Activated CD8-positive, alpha-beta memory T cell treated with anti-CD3 and anti-CD28 coated beads for 24 hours (primary cell): ENCODE measurements at regions not wholly inside any gene's neighbourhood (a gene's known extent, or its start where the extent isn't known, plus 50 kb on each side); places are given as distances from the start of the nearest gene placed in this dataset.
"Not testable (repeated sequence)": the region's sequence is repeated elsewhere in the genome, so short reads cannot be mapped to it uniquely, and the experiment has no call there.

ENCODE experiments used
- DNase-seq: peaks from one replicate; pipeline ENCODE4 v3.0.0-alpha.2; 2020

DNA sequence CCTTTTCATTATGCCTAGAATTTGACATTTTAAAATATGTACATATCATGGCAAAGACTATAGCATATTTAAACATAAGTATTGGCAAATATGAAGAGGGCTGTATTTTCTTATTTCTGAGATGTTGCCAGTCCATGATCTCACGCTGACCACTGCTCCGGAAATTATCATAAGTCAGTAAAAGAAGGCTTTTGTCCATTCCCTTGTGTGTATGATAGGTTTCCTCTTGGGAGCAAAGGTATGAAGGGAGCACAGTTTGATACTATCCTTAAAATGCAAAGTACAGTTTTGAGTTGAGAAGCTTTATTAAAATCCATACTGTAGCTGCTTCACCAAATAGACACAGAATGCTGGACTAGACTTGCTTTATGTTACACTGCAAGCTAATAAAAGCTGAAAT is 52.6 kb upstream of the AGA start:
- no peak for DNase-seq

DNA sequence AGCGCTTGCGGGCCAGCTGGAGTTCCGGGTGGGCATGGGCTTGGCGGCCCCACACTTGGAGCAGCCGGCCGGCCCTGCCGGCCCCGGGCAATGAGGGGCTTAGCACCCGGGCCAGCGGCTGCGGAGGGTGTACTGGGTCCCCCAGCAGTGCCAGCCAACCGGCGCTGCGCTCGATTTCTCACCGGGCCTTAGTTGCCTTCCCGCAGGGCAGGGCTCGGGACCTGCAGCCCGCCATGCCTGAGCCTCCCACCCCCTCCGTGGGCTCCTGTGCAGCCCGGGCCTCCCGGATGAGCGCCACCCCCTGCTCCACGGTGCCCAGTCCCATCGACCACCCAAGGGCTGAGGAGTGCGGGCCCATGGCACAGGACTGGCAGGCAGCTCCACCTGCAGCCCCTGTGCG is 53.4 kb upstream of the AGA start:
- DNase-seq, result not testable (repeated sequence)

DNA sequence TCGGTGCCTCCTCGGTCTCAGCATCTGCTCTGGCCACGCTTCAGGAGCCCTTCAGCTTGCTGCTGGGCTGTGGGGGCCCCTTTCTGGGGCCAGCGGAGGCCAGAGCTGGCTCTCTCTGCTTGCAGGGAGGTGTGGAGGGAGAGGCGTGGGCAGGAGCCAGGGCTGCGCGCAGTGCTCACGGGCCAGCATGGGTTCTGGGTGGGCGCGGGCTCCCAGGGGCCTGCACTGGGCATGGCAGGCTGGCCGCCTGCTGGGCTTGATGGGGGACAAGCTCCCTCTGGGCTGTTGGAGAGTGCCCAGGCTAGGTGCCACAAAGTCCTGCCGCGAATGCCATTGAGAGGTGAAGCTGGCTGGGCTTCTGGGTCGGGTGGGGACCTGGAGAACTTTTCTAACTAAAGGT is 57.3 kb upstream of the AGA start:
- no peak for DNase-seq

DNA sequence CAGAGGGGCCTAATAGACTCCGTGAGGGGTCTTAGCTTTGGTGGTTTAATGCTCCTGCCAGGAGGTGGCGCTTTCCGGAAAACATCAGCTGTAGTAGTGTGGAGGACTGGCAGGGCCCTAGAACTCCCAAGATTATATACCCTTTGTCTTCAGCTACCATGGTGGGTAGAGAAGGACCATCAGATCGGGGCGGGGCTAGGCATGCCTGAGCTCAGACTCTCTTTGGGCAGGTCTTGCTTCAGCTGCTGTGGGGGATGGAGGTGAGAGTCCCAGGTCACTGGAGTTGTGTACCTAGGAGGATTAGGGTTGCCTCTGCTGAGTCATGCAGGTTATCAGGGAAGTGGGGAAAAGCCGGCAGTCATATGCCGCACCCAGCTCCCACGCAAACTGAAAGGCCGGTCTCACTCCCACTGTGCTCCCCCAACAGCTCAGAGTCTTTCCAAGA is 63.0 kb upstream of the AGA start:
- no peak for DNase-seq

DNA sequence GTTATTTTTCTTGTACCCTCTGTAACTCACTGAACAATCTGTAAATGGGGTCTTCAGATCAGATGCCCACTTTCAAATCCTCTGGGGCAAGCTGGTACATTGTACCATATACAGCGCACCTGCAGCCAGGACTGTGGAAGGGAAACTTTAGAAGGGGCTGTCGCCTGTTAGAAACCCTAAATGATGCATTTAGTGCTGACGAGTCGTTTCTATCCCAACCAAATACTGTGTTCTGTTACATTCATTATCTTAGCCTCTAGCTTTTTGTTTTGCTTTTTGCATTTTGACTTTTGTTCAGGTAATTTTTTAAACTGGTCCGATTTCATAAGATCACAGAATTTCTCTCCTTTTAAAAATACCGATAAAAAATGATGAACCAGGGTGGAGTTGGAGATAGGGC is 66.4 kb upstream of the AGA start:
- DNase-seq, result no peak

DNA sequence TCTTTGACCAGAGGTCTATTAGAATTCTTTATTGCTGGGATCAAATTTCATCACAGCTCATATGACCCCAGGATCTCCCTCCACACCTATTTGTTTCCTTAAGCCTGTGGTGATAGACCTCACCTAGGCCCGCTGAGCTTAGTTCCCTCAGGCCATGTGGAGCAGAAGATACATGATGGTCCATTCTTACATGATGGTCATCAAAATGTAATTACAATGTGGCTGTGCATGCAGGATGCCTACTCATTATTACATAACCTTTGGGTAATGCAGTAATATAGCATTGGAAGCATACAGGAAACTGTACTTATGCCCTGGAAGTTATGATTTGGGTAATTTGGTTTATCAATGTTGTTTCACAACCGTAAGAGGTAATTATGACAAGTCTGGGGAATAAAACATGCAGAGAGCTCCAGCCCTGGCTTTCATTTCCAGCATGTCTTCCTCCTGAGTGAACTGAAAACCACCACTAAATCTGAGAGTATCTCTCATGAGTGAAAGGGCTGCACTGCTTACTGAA is 67.0 kb upstream of the AGA start:
- no peak for DNase-seq

DNA sequence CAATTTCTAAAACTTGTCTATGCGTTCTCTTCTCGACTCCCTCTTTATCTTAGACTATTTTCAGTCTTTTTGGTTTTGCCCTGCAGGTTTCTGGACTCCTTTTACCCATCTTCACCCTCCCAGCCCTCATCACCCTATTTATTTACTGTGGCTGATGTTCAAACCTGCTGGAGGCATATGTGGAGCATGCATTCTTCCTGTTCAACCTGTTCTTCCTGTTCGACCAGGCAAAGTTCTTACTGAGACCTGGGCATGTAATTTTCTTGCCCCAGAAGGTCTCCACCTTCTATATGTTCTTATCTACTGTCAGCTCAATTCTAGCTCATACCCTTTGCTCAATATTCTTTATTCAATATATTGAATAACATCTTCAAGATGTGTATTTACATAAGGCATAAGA is 69.4 kb upstream of the AGA start:
- no peak for DNase-seq

DNA sequence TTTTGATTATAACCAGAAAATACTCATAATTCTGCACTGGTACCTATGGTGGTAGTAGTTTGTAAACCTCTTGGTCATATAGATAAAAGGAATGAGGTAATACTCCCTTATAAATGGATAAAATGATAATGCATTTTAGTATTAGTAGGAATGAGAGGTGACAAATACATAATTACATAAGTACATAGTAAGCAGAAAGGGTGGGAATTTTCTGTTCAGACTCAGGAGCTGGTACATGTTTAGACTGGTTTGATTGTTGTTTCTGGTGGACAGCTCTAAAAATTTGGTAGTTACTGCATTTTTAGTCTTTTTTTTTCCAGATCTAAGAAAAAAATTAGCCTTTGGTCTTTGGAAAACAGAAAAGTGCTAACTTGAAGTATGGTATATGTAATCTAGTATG is 70.4 kb upstream of the AGA start:
- no peak for DNase-seq

DNA sequence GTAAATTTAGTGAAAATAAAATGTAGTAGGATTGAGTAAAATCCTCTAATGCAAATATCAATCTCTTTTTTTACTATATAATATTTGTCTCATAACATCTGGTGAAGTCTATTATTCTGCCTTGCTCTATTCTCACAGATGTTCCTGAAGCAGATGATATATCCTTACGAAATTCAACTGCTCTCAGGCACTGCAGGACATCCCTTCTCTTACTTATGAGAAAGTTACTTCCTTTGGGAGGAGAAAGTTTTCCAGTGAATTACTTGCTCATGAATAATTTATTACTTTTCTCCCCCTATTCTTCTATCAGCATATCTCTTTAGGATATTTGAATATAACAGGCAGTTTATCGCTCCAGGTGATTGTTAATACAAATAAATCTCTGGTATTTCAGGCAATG is 75.6 kb upstream of the AGA start:
- DNase-seq, result no peak

DNA sequence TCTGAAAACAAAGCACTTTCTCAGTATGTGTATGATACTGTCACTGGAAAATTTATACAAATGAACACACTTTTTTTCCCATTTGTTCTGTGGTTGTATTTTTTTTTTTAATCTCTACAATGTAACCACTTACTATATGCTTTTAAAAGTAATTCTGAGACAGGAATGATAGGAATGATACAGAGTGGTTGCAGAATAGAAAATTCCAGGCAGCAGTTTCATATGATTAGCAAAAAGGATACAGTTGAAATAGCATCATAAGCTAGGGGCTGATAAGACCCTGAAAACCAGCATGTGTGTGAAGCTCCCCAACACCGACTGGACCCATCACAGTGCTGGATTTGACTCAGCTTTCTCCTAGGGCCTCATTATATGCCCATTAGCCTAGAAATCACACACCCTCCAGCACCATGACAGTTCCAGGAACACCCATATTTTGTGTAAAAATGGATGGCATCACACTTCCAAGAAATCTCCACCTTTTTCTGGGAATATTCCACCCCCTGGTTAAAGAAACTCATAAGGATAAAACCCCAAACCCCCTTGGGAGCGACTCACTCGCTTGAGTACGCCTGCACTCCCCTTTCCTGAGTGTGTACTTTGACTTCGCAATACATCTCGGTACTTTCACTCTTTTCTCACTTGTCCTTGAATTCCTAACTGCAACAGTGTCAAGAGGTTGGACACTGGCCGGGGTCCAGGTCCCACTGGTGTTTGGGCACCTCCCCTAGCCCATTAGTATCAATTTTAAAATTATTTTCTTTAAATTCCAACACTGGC is 77.4 kb upstream of the AGA start:
- no peak for DNase-seq

DNA sequence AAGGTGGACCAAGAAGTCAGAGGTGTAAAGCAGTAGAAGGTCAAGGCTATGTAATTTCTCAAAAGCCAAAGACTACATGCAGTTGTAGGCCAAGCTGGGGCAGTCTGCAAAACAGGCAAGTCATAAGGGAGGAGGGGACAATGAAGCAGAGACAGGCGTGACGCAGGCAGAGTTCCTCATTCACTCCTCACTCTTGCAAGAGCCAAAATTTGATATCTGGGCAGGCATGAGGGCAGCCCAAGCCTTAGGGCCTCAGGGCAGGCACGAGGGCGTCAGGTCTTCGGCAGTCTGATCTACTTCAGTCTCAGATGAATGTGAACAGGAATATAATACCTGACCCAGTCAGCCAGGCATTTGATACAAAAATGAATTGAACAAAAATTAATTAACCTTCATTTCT is 86.4 kb upstream of the AGA start:
- DNase-seq, result no peak

DNA sequence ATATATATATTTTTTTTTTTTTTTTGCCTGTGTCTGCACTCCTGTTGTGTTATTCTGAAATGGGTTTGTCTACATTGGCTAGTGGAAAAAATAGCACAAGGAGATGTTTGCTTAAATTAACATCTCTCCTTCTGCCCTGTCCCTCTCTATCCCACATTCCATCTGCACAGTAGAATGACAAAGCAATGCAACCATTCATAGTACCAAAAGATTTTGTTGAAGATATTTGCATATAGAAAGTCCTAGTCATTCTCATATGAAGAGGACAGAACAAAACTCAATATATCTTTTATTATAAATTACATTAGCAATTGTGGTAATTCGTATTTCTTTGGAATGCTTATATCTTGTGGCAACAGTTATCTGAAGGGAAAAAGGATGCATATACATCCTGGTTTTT is 88.3 kb upstream of the AGA start:
- DNase-seq, result no peak

DNA sequence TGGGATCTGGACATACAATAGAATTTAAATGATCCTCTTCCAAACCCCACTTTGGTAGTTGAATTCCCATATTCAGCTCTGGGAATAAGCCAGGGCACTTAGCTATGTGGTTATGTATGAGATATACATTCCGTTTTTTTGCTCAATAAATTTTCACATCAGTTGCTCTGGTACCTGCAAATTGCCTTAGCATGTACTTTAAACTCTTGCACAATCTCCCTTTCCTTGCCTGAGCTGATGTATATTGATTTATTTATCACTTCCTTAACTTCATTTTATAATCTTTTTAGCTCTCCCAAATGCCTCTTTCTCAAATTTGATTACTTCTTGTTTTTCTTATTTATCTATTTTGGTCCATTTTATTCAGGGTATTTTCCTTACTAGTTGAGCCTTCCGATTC is 90.1 kb upstream of the AGA start:
- DNase-seq, result no peak

DNA sequence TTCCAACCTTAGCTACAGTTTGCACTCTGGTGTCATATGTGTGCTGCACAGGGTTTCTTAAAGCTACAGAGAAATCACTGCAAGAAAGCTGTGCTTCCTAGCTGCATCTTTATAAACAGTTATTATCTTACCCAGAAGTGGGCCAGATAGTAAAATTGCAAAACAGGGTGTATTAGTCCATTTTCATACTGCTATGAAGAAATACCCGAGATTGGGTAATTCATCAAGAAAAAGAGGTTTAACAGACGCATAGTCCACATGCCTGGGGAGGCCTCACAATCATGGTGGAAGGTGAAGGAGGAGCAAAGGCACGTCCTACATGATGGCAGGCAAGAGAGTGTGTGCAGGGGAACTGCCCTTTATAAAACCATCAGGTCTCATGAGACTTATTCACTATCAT is 92.6 kb upstream of the AGA start:
- DNase-seq, result not testable (repeated sequence)

DNA sequence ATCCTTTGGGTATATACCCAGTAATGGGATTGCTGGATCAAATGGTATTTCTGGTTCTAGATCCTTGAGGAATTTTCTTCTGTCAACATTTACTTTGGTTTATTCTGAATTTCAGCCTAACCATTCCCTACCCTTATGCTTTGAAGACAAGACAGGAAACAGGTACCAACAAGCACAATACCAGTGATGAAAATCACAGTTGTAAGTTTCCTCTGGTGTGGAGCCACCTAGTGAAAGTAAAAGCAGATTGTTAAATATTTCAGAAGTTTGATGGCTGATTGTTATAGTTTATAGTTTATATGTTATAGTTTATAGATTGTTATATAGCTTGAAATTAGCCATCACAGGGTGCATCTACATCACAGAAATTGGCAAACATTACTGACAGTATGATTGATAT is 104.5 kb upstream of the AGA start:
- no peak for DNase-seq

DNA sequence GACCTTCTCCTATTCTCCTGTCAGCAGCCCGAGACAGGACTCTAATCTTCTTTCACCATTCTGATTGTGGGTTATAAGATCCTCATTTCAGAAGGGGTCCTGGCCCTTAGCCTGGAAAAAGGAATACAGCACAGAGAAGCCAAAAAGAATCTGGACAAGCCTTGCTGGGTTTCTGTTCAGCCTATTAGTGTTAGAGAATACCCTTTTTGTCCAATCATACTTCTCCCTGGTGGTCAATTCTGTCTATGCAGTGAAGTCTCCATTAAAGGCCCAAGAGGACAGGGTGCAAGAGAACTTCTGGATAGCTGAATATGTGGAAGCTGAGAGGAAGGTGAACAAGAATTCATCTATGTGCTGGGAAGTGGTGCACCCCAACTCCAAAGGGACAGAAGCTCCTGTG is 105.7 kb upstream of the AGA start:
- DNase-seq, result no peak

DNA sequence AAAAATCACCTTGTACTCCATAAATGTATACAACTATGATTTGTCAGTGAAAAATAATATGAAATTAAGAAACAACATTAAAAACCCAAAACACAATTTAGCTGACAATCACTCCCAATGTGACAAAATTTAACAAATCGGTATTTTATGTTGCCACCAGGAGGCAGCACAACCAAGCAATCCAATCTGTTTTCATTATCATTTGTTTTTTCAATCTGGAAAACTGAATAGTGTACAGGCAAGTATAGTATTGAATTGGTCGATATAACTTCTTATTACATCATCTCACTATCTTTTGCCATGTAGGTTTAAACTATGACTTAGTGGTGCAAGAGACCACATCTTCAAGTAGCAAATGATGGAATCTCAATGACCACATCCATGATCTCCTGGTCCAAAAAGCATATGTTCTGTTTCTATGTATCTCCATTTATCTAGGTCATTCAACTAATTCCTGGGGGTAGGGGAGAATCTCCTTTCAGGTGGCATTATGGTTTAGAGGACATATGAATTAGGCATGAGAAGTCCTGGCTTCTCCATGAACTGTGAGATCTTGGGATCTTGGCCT is 112.9 kb upstream of the AGA start:
- no peak for DNase-seq

DNA sequence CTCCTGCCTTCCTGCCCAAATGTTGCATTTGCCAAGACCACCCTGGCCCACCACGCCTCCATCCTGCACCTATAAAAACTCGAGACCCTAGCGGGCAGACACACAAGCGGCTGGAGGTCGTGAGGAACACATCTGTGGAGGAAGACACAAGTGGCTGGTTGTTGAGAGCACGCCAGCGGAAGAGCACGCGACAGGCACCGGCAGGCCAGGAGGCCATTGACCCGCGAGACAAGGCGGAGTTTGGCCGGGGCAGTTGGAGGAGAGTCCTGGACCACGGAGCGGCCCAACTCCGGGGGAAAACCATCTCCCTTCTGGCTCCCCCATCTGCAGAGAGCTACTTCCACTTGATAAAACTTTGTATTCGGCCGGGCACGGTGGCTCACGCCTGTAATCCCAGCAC is 115.2 kb upstream of the AGA start:
- DNase-seq, result no peak

DNA sequence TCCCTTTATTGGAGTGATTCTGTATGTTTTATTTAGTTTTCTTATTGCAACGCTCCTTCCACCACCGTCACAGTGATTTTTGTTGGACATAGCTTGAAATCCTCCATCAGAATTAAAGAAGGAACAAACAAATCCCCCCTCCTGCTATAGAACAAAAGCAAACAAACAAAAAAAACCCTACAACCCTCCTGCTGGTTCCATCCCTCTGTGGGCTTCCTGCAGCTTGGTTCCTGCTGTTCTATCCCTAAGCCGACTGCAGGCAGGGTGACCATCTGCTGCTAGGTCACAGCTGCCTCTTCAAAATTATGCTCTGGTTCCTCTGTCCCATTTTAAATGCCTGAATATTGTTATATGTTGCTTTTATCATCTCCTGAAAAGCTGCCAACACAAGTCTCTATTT is 116.8 kb upstream of the AGA start:
- DNase-seq, result no peak

DNA sequence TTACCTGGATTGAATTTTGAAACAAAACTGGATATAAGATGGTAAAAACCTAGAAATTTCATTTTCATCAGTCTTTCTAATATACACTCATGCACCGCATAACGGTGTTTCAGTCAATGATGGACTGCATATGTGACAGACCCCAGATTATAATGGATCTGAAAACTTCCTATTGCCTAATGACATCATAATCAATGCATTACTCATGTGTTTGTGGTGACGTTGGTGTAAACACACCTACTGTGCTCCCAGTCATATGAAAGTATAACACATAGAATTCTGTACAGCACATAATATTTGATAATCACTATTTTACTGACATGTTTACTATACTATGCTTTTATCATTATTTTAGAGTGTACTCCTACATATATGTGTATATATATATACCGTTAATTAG is 119.9 kb upstream of the AGA start:
- no peak for DNase-seq

DNA sequence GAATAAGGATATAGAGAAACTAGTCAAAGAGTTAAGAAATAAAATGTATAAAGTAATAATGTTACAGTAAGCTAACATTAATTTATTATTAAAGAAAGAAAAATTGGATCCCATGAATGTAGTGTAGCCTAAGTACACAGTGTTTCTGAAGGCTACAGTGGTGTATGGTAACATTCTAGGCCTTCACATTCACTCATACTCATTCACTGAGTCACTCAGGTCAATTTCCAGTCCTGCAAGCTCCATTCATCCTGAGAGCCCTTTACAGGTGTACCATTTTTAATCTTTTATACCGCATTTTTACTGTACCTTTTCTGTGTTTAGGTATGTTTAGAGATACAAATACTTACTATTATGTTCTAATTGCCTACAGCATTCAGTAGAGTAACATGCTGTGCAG is 120.6 kb upstream of the AGA start:
- no peak for DNase-seq

DNA sequence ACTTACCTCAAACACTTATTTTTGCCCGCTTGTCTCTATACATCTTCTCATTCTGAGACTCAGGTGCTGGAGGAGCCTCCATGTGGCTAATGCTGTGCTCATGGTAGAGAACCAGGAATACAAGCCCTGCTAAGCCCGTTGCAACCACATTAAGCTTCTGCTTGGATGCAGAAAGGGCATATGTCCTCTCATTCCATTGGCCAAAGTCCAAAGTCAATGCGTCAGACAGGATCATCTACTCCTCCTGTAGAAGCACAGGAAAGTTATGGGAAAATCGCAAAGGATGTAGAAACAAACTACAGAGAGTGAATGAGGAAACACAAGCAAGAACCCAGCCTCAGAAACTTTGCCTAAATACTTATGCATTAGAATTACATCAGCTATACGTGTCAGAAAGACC is 124.5 kb upstream of the AGA start:
- DNase-seq, result no peak

DNA sequence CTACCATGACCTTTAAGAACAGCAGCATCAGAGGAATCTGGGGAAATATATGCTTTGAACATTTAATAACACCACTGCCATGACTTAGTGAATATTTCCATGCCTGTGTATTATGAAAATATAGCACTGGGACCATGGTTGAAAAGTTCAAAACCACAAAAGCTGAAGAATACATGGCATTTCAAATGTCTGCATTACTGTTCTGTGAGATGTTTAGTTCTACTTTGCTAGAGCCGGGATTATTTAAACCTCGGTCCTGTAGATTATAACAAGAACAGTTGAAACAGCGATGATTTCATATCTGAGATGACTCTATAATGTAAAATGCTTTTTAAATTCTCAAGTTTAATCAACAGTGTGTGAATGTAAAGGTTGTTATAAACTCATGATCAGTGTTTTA is 126.7 kb upstream of the AGA start:
- DNase-seq, result no peak

DNA sequence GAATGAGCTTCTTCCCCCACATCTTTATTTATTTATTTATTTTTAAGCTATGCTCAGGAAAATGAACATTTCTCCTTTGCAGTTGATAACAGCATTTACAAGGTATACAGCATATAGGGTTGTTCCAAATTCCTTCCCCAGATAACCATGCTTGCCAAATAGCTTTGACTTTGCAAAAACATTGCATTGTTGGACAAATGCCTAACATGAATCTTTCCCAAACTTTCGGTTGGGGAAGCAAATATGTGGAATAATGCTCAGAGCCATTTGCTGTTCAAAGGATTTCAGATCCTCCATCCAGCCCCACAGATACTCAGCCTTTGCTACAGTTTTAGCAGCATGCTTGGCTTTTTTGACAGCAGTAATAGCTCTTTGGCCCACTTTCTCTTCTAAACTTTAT is 127.2 kb upstream of the AGA start:
- no peak for DNase-seq

DNA sequence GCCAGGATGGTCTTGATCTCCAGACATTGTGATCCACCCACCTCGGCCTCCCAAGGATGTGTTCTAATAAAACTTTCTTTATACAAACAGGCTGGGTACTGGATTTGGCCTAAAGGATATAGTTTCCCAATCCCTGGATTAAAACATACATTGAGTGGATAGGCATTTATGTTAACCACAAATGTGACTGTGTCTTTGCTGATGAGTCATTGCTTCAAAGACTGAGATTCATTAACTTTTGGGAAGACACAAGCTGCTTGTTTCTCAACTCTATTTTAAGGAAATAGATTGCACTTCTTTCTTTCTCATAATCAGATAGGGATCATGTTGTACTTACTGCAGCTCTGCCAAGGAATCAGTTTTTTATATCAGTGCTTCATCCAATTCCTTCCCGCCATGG is 131.3 kb upstream of the AGA start:
- no peak for DNase-seq
